ENCODE measurements at regions not wholly inside any gene's neighbourhood (a gene's known extent, or its start where the extent isn't known, plus 50 kb on each side); places are given as distances from the start of the nearest gene placed in this dataset.

DNA sequence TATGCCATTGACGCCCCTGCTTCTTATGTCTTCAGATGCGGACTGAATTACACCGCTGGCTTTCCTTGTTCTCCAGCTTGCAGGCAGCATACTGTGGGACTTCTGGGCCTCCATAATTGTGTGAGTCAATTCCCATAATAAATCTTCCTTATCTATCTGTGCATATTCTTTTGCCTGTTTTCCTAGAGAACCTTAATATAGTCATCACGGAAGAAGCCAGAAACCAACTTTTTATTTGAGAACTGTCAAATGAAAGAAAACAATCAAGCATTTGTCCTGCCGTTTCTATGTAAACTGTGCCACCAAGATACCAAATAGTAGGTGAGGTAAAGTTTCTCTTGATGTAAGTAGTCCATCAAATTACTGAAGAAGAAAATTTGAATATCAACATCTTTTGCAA is 51.8 kb upstream of the B3GALNT1 start:
- no peak for DNase-seq

- DNase-seq, result no peak
Observed at GRCh38 chr3:161161603-161162002, 56.5 kb upstream of the B3GALNT1 start.

DNA sequence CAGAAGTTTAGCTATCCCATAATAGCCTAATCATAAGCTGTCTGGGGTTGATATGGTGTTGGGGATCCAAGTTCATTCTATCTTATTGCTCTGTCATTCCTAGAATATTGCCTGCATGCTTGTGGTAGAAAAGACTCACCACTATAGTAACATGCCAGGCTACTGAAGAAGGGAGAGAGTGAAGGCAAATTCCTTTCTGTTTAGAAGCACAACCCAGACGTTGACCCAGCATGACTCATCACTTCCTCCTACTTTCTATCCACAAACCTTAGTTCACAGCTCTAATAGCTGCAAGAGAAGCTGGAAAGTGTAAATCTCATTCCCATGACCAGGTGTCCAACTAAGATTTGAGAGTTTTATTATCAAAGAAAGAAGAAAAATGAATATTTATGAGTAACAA is 57.8 kb upstream of the NMD3 start:
- peak; percentile 72 for DNase-seq

GRCh38 chr3:161166051-161166450 is 55.1 kb upstream of the NMD3 start:
- DNase-seq, result no peak

DNA sequence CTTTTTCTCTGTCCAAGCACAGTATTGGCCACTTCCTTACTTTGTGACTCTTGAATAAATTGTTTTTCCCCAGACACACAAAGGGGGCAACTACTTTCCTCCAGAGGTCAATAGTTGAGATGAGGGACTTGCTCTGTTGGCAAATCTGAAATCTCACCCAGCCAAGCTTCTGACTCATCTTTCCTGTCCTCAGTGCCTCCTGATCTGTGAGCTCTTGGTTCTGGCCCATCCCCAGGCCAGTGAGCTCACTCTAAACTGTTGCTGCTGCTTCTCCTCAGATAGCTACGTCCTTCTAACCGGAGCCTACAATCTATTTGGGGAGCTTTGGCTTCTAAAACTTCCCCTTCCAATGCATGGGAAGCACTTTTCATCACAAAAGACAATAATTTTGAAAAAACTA is 50.0 kb upstream of the NMD3 start:
- DNase-seq, result peak; percentile 16

Data from DMS53 (cell line).